Lung microvascular endothelial cell (primary cell): ENCODE measurements at regions not wholly inside any gene's neighbourhood (a gene's known extent, or its start where the extent isn't known, plus 50 kb on each side); places are given as distances from the start of the nearest gene placed in this dataset.

Experiments
- DNase-seq, 2 donors: peaks; one replicate each; pipeline versions ENCODE4 v3.0.0 to v3.0.0-alpha.2; 2010; ENCODE audit warnings: low read depth in 2 of 2

DNA sequence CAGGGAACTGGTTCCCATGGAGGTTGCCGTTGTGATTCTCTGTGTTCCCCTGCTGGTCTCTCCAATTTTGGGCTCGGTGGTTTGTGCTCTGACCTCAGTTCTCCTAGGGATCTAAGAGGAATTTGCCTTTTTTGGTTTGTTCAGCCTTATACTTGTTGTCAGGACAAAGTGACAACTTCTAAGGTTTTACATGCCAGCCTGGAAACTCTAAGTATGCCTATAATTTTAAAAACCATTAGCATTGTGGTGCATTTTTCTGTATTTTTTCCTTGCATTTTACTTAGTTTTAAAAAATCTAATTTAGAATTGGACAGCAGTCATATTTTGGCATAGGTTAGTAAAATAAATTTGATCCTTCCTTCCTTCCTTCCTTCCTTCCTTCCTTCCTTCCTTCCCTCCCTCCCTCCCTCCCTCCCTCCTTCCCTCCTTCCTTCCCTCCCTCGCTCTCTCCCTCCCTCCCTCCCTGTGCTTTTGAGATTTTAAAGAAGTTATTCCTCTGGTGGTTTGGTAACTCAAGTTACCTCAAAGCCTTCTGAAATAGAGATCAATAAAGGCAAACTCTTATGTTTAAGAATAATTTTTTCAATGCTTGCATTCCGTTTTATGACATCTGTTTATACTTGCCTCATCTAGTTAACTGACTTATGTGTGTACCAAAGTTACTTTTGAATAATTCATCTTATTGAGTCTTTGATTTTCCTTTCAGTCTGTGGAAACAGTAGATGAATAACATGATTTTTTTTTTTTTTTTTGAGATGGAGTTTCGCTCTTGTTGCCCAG lies 141.3 kb upstream of the RGS17 start:
- DNase-seq = no peak

DNA sequence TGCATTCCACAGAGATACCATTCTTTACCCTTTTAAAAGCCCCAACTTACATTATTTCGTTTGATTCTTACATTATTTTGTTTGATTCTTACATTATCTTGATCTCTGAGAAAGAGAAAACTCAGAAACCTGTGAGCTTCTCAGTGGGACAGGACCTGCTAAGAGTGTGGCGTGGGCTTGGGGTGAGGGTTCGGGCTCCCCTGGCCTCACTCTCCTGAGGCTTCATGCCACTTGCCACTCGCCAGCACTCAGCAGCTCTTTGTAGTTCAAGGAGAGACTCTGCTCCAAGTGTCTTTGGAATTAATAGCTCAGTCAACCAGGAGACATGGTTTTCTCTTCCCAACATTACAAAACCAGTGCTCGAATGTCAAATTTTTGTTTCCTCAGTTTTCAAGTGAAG lies 132.4 kb upstream of the RGS17 start:
- DNase-seq = no peak

DNA sequence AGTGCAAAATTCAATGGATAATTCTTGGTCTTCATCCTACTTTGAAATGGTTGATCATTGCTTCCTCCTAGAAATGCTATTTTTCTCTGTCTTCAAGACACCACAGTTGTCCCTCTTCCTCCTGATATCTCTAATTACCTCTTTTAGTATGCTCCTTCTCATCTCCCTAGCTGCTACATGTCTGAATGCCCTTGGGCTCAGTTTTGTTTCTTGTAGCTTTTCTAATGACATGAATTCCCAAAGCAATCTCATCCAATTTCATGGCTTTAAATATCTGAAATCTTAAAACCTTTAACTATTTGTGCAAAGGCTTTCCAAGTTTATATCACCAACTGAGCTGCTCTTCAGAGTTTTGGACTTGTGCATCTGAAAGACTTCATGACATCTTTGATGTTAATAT lies 120.2 kb upstream of the RGS17 start:
- no peak for DNase-seq

DNA sequence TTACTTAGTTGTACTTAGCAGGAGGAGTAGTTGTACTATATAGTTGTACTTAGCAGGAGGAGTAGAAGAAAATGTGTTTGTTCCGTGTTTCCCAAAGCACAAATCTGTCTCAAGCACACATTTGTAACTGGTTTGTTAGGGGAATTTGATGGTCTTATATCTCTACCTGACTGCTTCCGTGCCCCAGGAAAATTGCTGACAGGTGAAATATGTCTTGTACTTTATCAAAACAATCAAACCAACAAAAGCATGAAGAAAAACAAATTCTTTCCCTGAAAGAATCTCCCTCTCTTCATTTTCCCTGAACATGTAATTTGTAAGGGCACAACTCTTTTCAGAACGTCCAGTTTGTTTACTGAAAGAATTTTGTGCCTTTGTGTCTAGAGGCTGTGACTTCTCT lies 106.6 kb upstream of the RGS17 start:
- DNase-seq = no peak

DNA sequence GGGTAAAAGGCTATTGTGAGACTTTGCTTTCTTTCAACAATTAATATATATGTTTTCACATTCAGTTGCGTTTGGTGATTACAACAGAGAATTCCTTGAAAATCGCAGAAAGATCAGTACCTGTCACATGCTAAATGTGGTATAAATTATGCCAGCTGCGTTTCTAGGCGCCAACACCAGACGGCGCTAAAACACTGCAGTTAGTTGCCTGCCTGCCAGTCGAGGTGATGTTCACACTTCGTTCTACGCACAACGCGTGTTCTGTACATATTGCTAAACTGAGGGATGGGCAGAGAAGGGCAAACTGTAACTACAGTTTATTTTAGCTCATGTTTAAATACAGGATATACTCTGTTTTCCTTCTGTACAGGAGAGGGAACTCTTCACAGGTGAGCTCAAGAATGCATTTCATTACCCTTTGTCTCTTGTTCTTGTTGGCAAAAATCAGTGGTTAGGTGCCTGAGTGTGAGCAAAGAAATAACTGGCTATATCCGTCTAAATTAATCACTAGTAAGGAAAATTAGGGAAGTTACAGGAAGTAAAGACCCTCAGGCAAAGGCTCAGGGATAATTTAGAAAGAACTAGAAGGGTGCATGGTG lies 100.1 kb upstream of the RGS17 start:
- peak; percentile 61 to 65 for DNase-seq

DNA sequence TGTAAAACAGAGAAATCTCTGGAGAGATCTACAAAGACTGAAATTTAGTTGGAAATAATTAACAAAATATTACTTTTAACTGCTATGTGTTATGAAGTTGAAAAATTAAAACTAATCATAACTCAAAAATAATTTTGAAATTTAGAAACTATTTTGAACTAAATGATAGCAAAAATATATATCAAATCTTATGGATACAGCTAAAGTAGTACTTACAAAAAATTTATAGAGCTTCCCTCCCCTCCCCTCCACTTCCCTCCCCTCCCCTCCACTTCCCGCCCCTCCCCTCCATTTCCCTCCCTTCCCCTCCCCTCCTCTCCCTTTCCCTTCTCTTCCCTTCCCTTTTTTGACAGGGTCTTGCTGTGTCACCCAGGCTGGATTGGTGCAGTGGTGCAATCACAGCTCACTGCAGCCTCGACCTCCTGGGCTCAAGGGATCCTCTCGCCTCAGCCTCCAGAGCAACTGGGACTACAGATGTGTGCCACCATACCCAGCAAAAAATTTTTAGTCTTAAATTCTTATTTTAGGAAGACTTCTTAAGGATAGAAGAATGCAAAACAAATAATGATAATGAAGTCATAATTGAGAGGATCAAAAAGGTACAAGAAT lies 87.2 kb upstream of the RGS17 start:
- no peak for DNase-seq

DNA sequence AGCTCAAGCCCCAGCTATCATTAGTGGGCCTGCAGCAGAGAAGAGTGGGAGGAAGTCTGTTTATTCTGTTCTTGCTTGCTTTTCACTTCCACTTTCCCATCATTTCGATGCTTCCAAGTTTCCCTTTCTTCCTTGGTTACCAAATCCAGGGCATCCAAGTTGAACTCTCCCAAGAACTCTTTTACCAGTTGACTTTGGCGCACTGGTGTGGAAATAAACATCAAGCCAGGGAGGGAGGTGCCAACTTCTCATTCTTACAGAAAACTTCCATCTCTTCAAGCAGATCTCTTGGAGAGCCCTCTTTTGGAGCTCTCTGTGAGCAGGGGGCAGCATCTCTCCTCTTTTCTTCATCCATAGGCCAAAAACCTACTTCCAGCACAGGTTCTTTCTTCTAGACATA lies 85.7 kb upstream of the RGS17 start:
- DNase-seq = no peak

DNA sequence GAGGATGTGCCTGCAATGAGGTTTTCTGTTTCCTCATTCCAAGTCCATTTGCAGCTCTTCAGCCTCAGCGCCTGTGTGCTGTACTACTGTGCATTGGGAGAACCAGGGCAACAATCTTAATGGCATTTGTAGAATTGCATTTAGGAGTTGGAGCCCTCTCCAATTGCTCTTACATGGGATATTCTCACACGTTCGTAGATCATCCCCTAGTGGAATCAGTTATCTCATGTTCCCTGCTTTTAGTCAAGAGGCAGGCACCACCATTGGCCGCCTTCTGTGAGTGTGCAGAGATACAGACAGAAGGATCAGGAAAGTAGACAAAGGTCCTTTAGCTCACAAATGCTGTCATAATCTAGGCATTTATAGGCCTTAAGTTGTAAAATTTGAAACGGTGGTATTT lies 84.2 kb upstream of the RGS17 start:
- peak; percentile 24 to 43 for DNase-seq

DNA sequence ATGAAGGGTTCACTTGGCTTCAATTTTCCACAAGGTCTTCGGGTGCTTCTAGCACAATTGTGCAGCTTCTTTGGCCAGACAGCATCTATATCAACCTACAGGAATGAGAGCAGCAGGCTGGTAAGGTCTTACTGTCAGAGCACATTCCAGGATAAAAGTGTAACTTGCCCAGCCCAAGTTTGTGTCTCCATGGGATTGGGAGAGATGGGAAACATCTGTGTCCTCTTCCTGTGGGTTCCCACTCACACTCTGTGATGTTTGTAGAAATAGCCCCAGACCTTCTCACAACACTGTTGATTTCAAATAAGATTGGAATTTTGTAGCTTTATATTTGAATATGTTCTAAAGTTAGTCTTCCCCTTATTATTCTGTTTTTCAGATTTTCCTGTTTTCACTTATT lies 83.4 kb upstream of the RGS17 start:
- peak; percentile 51 to 79 for DNase-seq

DNA sequence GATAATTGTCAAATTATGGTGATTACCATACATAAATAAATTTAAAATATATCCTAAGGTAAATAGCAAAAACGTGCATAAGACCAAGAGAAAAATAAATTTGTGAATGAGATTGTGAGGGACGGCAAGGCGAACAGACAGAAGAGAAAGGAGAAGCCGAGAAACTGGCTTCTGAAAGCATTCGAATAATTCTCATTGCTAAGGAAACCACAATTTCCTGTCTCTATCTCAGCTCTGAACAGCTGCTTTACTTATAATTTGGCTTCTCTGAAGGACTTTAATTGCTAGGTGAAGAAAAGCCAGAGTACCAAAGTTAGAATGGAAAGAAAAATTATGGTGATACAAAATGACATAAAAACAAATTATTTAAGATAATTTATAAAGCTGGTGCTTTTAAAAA lies 79.0 kb upstream of the RGS17 start:
- DNase-seq = peak in 1 of 2 donors; percentile 59

DNA sequence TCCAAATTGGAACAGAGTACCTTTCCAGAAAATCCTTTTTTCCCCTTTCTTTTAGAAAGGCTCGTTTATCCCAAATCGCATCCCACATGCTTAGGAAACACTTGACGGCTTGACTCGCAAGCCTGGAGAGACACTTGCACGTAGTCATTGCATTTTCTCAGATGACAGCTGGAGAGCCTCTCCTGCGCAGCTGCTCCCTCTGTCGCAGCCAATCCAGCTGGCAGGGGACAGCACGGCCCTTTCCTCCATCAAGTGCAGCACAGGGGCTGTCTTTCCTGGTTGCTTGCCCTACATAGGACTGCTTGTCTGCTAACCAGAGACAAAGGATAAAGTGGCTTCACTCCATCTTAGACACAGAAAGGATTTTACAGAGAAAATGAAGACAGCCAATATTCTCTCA lies 77.6 kb upstream of the RGS17 start:
- DNase-seq = no peak

DNA sequence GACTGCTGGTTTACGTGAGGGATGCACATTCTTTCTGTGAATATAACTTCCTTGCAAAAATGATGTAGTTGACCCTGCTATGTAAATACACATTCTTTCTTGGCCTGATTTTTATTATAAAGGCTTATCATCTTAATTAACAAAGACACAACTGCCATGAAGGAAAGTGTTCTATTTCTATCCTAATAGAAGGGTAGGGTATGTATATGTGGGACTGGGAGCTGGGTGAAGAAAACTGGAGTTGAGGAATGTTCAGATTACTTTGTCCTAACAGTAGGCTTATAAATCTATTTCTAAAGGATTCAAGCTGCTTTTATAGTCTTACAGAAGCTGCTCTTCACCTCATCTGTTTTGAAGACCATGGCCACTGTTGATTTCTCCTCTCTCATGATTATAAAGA lies 76.5 kb upstream of the RGS17 start:
- DNase-seq = no peak

DNA sequence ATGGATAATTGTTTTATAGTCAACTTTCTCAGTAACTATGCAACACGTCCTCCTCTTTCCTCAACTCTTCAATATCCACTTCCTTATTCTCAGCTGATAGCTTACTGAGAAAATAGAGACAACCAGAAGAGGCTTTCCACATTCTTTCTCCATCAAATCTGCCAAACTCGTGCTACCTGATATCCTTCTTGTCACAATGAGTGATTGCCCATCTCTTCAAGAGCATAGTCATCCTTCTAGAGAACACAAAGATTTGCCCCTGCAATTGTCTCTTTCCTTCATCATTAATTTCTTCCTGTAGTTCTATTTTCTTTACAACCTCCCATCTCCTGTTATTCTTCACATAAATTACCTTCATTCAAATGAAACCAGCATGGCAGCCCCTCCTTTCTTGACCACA lies 75.9 kb upstream of the RGS17 start:
- DNase-seq = no peak

DNA sequence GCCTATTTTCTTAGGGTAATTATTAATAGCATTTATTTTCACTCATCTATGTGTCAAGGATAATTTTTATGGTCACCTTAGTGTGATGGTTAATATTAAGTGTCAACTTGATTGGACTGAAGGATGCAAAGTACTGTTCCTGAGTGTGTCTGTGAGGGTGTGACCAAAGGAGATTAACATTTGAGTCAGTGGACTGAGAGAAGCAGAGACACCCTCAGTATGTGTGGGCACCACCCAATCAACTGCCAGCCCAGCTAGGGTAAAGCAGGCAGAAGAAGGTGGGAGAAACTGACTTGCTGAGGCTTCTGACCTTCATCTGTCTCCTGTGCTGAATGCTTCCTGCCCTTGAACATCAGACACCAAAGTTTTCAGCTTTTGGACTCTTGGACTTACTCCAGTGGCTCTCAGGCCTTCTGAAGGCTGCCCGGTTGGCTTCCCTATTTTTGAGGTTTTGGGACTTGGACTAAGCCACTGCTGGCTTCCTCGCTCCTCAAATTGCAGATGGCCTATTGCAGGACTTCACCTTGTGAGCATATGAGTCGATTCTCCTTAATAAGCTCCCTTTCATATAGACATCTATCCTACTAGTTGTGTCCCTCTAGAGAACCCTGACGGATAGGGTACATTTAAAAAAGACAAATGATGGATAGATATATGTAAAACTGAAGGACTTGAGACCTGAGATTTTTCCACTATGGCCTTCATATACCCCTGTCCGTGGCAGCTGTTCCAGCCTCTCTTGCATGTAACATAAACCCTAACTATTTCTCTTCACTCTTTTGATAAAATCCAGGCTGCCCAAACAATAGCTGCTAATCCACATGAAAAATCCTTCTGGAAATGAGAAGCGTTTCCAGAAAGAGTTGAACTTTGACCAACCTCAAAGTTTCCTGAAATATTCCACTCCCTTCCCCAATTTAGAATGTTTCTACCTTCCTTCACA lies 62.1 kb upstream of the RGS17 start:
- no peak for DNase-seq

DNA sequence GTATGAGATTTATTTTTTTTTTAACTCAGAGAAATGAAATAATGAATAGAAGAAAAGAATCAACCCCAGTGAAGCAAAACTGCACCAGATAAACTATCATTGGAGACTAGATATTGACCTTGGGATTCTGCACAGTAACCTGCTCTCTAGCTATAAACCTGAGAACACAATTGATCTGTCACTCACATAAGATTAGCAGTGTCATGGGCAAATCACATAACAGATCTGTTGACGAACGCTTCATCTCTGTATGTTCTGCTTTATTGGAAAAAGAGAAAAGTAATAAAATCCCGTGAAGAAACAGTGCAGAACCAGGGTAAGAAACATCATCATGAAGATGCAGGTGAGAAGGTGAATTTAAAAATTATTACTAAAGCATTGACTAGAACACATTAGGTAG lies 52.8 kb upstream of the RGS17 start:
- no peak for DNase-seq
